ENCODE measurements at regions not wholly inside any gene's neighbourhood (a gene's known extent, or its start where the extent isn't known, plus 50 kb on each side); places are given as distances from the start of the nearest gene placed in this dataset.

DNA sequence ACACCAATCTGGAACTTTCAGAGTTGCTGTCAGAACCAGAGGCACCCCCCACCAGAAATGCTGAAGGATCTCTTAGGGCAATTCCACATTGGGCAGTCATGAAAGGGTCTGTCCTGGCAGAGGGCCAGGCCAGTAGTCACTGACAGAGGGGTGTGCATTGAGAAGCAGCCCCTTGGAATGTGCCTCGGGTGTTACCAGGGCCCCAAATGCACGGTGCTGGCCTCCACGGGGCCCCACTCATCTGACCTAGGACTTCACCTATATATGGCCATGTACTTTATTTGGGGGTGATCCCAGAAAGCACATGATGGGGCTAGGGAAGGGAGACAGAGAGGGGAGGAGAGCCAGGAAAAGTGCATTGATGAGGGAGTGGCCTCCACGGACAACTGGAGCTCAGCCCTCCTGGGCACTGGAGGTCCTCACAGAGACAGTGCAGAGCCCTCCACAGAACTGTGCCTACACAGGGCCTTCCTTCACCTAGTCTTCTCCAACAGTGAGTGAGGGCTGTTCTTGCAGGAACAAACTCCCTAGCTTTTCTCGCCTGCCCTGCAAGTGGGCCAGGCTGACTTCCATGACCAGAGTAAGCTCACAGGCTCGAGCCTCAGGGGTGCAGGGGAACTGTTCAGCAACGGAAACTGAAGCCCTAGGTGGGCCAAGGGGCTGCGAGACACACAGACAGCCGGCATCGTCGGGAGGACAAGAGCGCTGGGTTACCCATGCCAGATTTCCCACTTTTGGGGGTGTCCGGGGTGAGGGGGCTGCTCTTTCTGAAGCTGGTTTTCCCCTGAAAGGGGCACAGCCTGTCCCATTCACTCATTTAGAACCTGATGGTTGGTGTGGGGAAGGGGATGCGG is 136.2 kb downstream of the HMX1 start:
- no peak overlapping the region for H3K4me3 ChIP-seq (ENCODE audit: low read depth, low read length)
- TF ChIP-seq, protein P1, sequence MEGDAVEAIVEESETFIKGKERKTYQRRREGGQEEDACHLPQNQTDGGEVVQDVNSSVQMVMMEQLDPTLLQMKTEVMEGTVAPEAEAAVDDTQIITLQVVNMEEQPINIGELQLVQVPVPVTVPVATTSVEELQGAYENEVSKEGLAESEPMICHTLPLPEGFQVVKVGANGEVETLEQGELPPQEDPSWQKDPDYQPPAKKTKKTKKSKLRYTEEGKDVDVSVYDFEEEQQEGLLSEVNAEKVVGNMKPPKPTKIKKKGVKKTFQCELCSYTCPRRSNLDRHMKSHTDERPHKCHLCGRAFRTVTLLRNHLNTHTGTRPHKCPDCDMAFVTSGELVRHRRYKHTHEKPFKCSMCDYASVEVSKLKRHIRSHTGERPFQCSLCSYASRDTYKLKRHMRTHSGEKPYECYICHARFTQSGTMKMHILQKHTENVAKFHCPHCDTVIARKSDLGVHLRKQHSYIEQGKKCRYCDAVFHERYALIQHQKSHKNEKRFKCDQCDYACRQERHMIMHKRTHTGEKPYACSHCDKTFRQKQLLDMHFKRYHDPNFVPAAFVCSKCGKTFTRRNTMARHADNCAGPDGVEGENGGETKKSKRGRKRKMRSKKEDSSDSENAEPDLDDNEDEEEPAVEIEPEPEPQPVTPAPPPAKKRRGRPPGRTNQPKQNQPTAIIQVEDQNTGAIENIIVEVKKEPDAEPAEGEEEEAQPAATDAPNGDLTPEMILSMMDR (IDR thresholded peaks at IDR 0.05; ENCODE audit: borderline replicate concordance, insufficient read depth, low read depth, low read length) = no peak

GRCh38 chr4:8732681-8733243 is 138.9 kb downstream of the HMX1 start:
- H3K4me3 ChIP-seq (ENCODE audit: low read depth, low read length) = no peak overlapping the region
- TF ChIP-seq, protein P1 (IDR thresholded peaks at IDR 0.05; ENCODE audit: borderline replicate concordance, insufficient read depth, low read depth, low read length) = no peak

- TF ChIP-seq, protein P1 (IDR thresholded peaks at IDR 0.05; ENCODE audit: borderline replicate concordance, insufficient read depth, low read depth, low read length) = no peak
- no peak overlapping the region for H3K4me3 ChIP-seq (ENCODE audit: low read depth, low read length)
These were observed 139.5 kb downstream of the CPZ start for GRCh38 chr4:8732092-8732491.

DNA sequence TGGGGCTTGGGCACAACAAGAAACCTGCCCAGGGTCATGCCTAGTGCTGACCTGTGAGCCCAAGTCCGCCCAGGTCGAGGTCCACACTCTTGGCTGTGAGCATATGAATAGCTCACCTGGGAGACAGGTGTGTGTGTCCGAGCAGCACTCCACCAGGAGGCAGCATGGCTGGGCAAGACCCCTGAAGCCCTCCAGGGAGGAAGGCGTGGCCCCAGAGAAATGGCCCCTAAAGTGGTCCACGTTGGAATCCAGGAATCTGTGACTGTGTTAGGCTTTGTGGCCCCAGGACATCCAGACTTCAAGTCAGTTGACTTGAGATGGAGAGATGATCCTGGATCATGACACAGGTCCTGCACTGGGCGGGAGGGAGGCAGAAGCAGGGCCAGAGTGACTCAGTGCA is 138.8 kb downstream of the CPZ start:
- TF ChIP-seq, protein P1 (IDR thresholded peaks at IDR 0.05; ENCODE audit: borderline replicate concordance, insufficient read depth, low read depth, low read length) = no peak
- H3K4me3 ChIP-seq (ENCODE audit: low read depth, low read length) = no peak overlapping the region

DNA sequence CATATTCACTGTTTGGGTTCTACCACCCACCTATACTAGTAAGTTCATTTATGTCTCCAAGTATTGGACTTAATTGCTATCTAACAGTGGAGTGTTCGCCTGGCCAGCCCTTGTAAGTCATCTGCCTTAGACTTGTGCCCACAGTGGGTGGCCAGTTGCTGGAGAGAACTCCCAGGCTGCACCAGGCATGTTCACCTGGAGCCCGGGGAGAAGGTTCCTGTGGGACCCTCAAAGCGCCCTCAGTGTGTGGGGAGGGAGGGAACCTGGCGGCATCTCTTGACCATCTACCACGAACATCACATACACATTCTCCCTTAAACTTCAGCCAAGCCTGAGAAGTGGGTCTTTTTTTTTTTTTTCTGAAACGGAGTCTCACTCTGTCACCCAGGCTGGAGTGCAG is 138.1 kb downstream of the CPZ start:
- H3K4me3 ChIP-seq (ENCODE audit: low read depth, low read length) = no peak overlapping the region
- TF ChIP-seq, protein P1 (IDR thresholded peaks at IDR 0.05; ENCODE audit: borderline replicate concordance, insufficient read depth, low read depth, low read length) = no peak

DNA sequence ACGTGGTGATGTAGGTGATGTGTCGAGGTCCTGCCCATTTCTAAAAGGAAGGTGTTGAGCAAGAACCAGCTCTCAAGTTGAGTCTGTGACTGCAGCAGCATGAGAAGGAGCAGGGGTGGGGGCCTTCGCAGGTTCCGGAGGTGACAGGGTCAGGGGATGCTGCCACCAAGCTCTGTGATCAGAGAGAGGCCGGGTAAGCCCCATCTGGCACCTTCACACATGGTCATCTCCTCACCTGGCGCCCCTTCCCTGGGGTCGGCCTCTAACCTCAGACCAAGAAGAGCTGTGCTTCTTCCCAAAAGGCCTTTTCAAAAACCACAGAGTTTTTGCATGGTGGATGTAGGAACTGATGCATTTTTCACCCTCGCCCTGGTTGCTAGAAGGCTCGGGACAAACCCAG is 137.6 kb downstream of the CPZ start:
- TF ChIP-seq, protein P1 (IDR thresholded peaks at IDR 0.05; ENCODE audit: borderline replicate concordance, insufficient read depth, low read depth, low read length) = no peak
- no peak overlapping the region for H3K4me3 ChIP-seq (ENCODE audit: low read depth, low read length)

Measured in GM12875 (cell line).